ENCODE measurements at regions not wholly inside any gene's neighbourhood (a gene's known extent, or its start where the extent isn't known, plus 50 kb on each side); places are given as distances from the start of the nearest gene placed in this dataset.
"Not testable (repeated sequence)": the region's sequence is repeated elsewhere in the genome, so short reads cannot be mapped to it uniquely, and the experiment has no call there.

GRCh38 chr2:239642406-239643004 is 241.7 kb upstream of the HDAC4 start:
- DNase-seq, result no peak

- DNase-seq, result not testable (repeated sequence)
Measured at GRCh38 chr2:239641904-239642303, 241.1 kb upstream of the HDAC4 start.

- DNase-seq, result no peak
Measured at GRCh38 chr2:239640676-239641578, 240.1 kb upstream of the HDAC4 start.

GRCh38 chr2:239640210-239640609 is 239.4 kb upstream of the HDAC4 start:
- no peak for DNase-seq

GRCh38 chr2:239639421-239640185 is 238.8 kb upstream of the HDAC4 start:
- no peak for DNase-seq

- no peak for DNase-seq
Measured at GRCh38 chr2:239638376-239638775, 237.6 kb upstream of the HDAC4 start.

GRCh38 chr2:239636808-239637207 is 236.0 kb upstream of the HDAC4 start:
- DNase-seq, result no peak

GRCh38 chr2:239634769-239635168 is 233.9 kb upstream of the HDAC4 start:
- no peak for DNase-seq

GRCh38 chr2:239630618-239631286 is 229.9 kb upstream of the HDAC4 start:
- no peak for DNase-seq

- DNase-seq, result no peak
Measured at GRCh38 chr2:239629926-239630617, 229.3 kb upstream of the HDAC4 start.

GRCh38 chr2:239626961-239627592 is 226.3 kb upstream of the HDAC4 start:
- DNase-seq, result no peak

- no peak for DNase-seq
Measured at GRCh38 chr2:239625971-239626734, 225.3 kb upstream of the HDAC4 start.

- no peak for DNase-seq
Measured at GRCh38 chr2:239625156-239625845, 224.5 kb upstream of the HDAC4 start.

GRCh38 chr2:239621611-239622010 is 220.8 kb upstream of the HDAC4 start:
- no peak for DNase-seq

GRCh38 chr2:239619369-239619768 is 218.5 kb upstream of the HDAC4 start:
- DNase-seq, result no peak

- no peak for DNase-seq
Measured at GRCh38 chr2:239616729-239617128, 215.9 kb upstream of the HDAC4 start.

- no peak for DNase-seq
Measured at GRCh38 chr2:239612133-239612532, 211.3 kb upstream of the HDAC4 start.

GRCh38 chr2:239611222-239611795 is 210.5 kb upstream of the HDAC4 start:
- DNase-seq, result no peak

GRCh38 chr2:239610457-239611221 is 209.8 kb upstream of the HDAC4 start:
- DNase-seq, result no peak
